ENCODE measurements at regions not wholly inside any gene's neighbourhood (a gene's known extent, or its start where the extent isn't known, plus 50 kb on each side); places are given as distances from the start of the nearest gene placed in this dataset.

DNA sequence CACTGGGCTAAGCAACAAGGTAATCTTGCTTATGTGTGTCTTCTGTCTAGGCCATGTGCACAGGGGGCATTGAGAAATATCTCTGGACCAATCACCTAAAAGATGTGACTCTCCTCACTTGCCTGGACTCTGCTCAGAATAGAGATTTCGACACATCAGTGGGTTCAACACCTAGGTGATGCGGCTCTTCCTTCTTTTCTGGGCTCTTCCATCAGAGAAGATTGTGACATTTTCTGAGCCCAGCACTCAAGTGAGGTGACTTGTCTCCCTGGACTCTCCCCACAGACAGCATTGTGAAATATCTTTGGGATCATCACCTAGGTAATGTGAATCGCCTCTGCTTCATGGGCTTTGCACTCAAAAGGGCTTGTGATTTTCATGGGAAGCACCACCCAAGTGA, 1904.1 kb downstream of the TP53TG3F start:
- TF ChIP-seq, protein P1, sequence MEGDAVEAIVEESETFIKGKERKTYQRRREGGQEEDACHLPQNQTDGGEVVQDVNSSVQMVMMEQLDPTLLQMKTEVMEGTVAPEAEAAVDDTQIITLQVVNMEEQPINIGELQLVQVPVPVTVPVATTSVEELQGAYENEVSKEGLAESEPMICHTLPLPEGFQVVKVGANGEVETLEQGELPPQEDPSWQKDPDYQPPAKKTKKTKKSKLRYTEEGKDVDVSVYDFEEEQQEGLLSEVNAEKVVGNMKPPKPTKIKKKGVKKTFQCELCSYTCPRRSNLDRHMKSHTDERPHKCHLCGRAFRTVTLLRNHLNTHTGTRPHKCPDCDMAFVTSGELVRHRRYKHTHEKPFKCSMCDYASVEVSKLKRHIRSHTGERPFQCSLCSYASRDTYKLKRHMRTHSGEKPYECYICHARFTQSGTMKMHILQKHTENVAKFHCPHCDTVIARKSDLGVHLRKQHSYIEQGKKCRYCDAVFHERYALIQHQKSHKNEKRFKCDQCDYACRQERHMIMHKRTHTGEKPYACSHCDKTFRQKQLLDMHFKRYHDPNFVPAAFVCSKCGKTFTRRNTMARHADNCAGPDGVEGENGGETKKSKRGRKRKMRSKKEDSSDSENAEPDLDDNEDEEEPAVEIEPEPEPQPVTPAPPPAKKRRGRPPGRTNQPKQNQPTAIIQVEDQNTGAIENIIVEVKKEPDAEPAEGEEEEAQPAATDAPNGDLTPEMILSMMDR (IDR thresholded peaks at IDR 0.05) = no peak
- TF ChIP-seq POLR2A (IDR thresholded peaks at IDR 0.05) (no peak), EP300 (IDR thresholded peaks at IDR 0.05) (no peak)
